Pancreas (tissue), 10 donors: ENCODE measurements at regions not wholly inside any gene's neighbourhood (a gene's known extent, or its start where the extent isn't known, plus 50 kb on each side); places are given as distances from the start of the nearest gene placed in this dataset.

Experiments
- ATAC-seq, 4 donors: fragments of 200-7000 bp; cut with Tn5 transposase; one replicate each; pipeline versions ENCODE4 v1.8.0 to v1.9.1; 2020; ENCODE audit warnings: mild to moderate bottlenecking in 4 of 4, moderate library complexity in 4 of 4
- DNase-seq, 6 donors: peaks; one replicate each; pipeline ENCODE4 v3.0.0-alpha.2; 2020
- FAIRE-seq: peaks from 2 replicates; lab custom pipeline; 2012; peaks lifted over from hg19 to GRCh38; lab: Jason Lieb, UNC
- H3K27ac ChIP-seq, 4 donors: fragments of 200-600 bp; sonication (generic); 1 replicate in 3 of 4; 2 replicates in 1 of 4; pipeline versions ENCODE4 v1.5.0 to v1.8.0; 2020
- H3K27me3 ChIP-seq, 4 donors: fragments of 200-600 bp; one replicate each; pipeline ENCODE4 v1.8.0; 2021
- H3K36me3 ChIP-seq, 3 donors: fragments of 200-600 bp; sonication (generic) in 1 of 3; one replicate each; pipeline versions ENCODE4 v1.5.0 to v1.8.0; 2020 to 2021
- H3K4me1 ChIP-seq, 3 donors: fragments of 200-600 bp; one replicate each; pipeline ENCODE4 v1.8.0; 2021
- H3K4me3 ChIP-seq, 4 donors: fragments of 200-600 bp; sonication (generic) in 2 of 4; one replicate each; pipeline versions ENCODE4 v1.5.0 to v1.8.0; 2020 to 2021
- H3K9me3 ChIP-seq, 4 donors: fragments of 200-600 bp; one replicate each; pipeline ENCODE4 v1.8.0; 2021
- WGBS, 2 donors: extraction: QIAGEN DNeasy Blood & Tissue Kit; methylation state at CpG; one replicate each; pipeline ENCODE4 v1.1.7; 2013; 5-methylcytosine and 5-hydroxymethylcytosine counted together
- intact Hi-C, 3 donors: fragments of 100-400 bp; cut with DNase I; formaldehyde crosslinking; loops; one replicate each; pipeline versions ENCODE4 v1.11.1 to v1.14.2; 2022
- TF ChIP-seq, protein P1 (sequence below), 4 donors: fragments of 200-600 bp; sonication (generic) in 3 of 4; IDR thresholded peaks; one replicate each; pipeline versions ENCODE4 v1.5.0 to v1.8.0; 2021; ENCODE audit warnings: antibody characterized with exemption in 4 of 4
- donor health status: healthy with polysubstance abuse.
- donor health status: DM: no; HTN: no; CAD: no; lungs with moderate emphysema.
- donor health status: DM: no; HTN: no; CAD: no.
- donor health status: control.
- donor health status: control.
- donor health status: Bipolar disorder and iron deficiency.
- donor health status: DM: yes; HTN: yes; CAD: no.
- donor health status: DM: no; HTN: no; CAD: no.
- donor health status: DM: no; HTN: no; CAD: no.
- donor health status: DM: yes; HTN: yes; CAD: no.

DNA sequence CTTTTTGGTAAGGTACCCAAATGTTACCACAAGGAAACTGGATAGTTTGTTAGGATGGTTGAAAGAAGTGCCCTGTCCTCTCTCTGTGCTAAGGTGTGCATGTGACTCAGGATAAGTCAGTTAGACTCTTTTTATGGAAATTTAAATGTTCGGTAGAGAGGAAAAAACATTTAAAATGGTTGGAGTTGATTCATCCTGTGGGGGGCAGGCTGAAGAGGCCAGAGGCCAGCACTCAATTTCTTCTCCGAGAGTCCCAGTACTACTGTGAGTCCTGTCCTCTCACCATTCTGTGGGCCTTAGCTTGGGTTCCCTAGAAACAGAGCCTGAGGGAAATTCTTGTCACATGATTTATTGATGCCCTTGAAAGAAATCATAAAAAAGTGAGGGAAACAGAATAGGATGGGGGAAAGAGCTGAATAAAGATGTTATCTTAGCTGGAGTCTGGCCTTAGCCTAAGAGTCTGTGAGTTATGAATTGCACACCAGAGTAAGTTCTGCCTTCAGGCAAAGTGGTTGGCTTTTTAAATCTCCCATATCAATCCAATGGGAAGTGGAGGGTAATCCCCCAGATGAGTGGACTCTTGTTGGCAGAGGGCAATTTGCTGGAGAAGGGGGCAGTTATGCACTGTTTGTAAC is 106.5 kb upstream of the GALNT15 start:
- 88 to 93% methylated on average over 2 of the region's 2 CpGs for WGBS, 2 donors
- no peaks in the 10 kb centered on the region for H3K9me3 ChIP-seq
- no peak for ATAC-seq
- FAIRE-seq: no peak
- intact Hi-C loops: loop anchor here in 1 of 3 donors (10.0 kb wide), 1 partner anchor 57 kb away; no protein-coding TSS in a partner anchor
- TF ChIP-seq, protein P1, sequence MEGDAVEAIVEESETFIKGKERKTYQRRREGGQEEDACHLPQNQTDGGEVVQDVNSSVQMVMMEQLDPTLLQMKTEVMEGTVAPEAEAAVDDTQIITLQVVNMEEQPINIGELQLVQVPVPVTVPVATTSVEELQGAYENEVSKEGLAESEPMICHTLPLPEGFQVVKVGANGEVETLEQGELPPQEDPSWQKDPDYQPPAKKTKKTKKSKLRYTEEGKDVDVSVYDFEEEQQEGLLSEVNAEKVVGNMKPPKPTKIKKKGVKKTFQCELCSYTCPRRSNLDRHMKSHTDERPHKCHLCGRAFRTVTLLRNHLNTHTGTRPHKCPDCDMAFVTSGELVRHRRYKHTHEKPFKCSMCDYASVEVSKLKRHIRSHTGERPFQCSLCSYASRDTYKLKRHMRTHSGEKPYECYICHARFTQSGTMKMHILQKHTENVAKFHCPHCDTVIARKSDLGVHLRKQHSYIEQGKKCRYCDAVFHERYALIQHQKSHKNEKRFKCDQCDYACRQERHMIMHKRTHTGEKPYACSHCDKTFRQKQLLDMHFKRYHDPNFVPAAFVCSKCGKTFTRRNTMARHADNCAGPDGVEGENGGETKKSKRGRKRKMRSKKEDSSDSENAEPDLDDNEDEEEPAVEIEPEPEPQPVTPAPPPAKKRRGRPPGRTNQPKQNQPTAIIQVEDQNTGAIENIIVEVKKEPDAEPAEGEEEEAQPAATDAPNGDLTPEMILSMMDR (IDR thresholded peaks at IDR 0.05): no peak
- no peak overlapping the region for H3K4me3 ChIP-seq
- no peaks in the 10 kb centered on the region for H3K27me3 ChIP-seq
- DNase-seq: no peak
- H3K27ac ChIP-seq: no peak overlapping the region
- H3K36me3 ChIP-seq: no peaks in the 10 kb centered on the region
- no peaks in the 10 kb centered on the region for H3K4me1 ChIP-seq

DNA sequence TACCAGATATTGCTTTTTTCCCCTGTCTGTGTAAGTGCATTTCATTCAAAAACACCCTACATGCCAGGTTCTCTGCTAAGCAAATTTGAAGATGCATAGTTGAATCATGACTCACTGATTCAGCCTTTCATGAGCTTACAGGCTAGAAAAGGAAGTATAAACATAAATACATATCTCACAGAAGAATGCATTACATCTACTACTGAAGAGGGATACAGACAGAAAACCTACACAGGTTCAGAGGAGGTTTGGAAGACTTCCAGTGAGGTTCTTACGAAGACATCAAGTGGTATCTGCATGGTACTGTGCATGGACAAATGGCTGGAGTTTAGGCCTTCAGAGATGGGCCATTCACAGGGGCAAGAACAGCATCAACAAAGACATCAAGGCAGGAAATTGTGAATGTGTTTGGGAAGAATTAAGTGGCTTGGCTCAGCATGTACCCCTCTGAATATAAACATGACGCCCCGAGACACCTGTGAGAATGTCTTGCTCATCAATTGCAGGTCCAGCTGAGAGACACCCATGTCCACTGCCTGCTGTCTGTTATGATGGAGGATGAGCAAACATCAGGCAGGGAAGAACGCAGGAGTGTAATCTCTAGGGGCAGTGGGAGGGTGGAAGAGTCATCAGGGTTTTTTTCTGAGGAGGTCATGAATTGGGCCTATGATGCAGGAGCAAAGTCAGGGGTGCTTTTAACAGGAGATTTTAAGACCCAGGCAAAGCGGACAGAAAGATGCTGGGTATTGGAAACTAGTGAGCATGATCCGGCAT is 105.1 kb upstream of the GALNT15 start:
- 89 to 93% methylated on average over 6 of the region's 6 CpGs for WGBS, 2 donors
- Histone ChIP-seq H3K4me1 (no peaks in the 10 kb centered on the region), H3K27ac (no peak overlapping the region), H3K27me3 (no peaks in the 10 kb centered on the region), H3K9me3 (no peaks in the 10 kb centered on the region), H3K36me3 (no peaks in the 10 kb centered on the region), H3K4me3 (no peak overlapping the region)
- intact Hi-C loops: loop anchor here in 1 of 3 donors (10.0 kb wide), 1 partner anchor 55 kb away; no protein-coding TSS in a partner anchor
- DNase-seq: no peak
- ATAC-seq: peak in 3 of 4 donors; percentile 59 to 78 (median 67)
- TF ChIP-seq, protein P1 (IDR thresholded peaks at IDR 0.05): no peak
- no peak for FAIRE-seq

DNA sequence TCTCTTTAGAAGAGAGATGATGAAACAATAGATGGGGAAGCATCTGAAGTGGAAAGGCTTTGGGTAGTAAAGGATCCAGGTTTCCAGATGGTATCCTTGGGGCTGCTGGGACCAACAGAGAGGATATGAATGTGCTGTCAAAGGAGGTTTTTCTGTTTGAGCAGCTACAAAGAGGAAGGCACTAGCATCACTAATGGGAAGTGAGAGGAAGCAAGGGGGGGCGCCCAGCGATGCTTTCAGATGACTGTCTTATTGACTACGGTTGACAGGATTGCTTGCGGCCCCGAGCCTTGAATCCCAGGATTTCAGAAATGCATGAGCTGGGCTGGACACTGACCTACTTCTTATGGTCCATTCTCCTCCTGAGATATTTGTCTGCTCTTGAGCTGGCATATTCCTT is 103.8 kb upstream of the GALNT15 start:
- intact Hi-C loops: no loop called here

DNA sequence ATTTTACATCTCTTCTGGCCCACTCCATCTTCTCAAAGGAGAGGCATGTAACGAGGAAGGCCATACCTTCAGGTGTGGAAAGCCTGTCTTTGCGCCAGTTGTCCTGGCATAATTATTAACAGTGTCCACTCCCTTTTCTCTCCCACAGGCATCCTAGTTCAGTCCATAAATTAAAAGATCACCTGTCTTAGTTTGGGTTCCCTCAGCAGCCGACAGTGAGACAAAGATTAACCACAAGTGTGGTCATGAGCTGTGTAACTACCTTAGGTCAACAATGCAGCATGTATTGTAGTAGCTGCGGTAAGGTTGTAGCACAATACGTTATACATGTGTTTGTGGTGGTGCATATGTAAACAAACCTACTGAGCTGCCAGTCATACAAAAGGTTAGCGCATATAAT is 103.3 kb upstream of the GALNT15 start:
- Histone ChIP-seq H3K36me3 (no peaks in the 10 kb centered on the region), H3K4me1 (no peaks in the 10 kb centered on the region), H3K27ac (no peak overlapping the region), H3K27me3 (no peaks in the 10 kb centered on the region), H3K4me3 (no peak overlapping the region), H3K9me3 (no peaks in the 10 kb centered on the region)
- TF ChIP-seq, protein P1 (IDR thresholded peaks at IDR 0.05): no peak
- ATAC-seq (peak in 3 of 4 donors; percentile 53 to 73 (median 63)), DNase-seq (no peak), FAIRE-seq (no peak)
- intact Hi-C loops: no loop called here
- WGBS, 2 donors: 69 to 72% methylated on average over 6 of the region's 6 CpGs

More for the DNA sequence above, 103.8 kb upstream of the GALNT15 start:
- H3K4me1 ChIP-seq: no peaks in the 10 kb centered on the region
- no peaks in the 10 kb centered on the region for H3K27me3 ChIP-seq
- FAIRE-seq (no peak), ATAC-seq (peak in 1 of 4 donors; percentile 18), DNase-seq (no peak)
- no peak overlapping the region for H3K27ac ChIP-seq
- no peak overlapping the region for H3K4me3 ChIP-seq
- 88 to 92% methylated on average over 5 of the region's 5 CpGs for WGBS, 2 donors
- no peaks in the 10 kb centered on the region for H3K9me3 ChIP-seq
- TF ChIP-seq, protein P1 (IDR thresholded peaks at IDR 0.05): no peak
- H3K36me3 ChIP-seq: no peaks in the 10 kb centered on the region
